Spleen (tissue), 7 donors: ENCODE measurements at regions not wholly inside any gene's neighbourhood (a gene's known extent, or its start where the extent isn't known, plus 50 kb on each side); places are given as distances from the start of the nearest gene placed in this dataset.

Experiments used
- CTCF ChIP-seq, 11 experiments: fragments of 200-600 bp in 7 of 11; fragments of 450-650 bp in 4 of 11; sonication (generic) in 4 of 11; IDR thresholded peaks in 8 of 11; conservative IDR thresholded peaks in 3 of 11; 1 replicate in 7 of 11; 2 replicates in 4 of 11; pipeline versions ENCODE4 v1.4.0 to v1.8.0; 2016 to 2021; ENCODE audit warnings: antibody characterized with exemption in 11 of 11, inconsistent platforms in 4 of 11, mild to moderate bottlenecking in 1 of 11
- POLR2A ChIP-seq, 3 donors: fragments of 450-650 bp; IDR thresholded peaks; one replicate each; pipeline ENCODE4 v1.5.1; 2017; ENCODE audit warnings: antibody characterized with exemption in 3 of 3, mild to moderate bottlenecking in 1 of 3
- POLR2AphosphoS5 ChIP-seq, 3 donors: sonication (generic); formaldehyde crosslinking; IDR thresholded peaks; one replicate each; pipeline ENCODE4 v1.5.1; 2017; ENCODE audit warnings: antibody characterized with exemption in 3 of 3
- donor health status: DM: no; HTN: no; CAD: no; lungs with moderate emphysema.
- donor health status: DM: no; HTN: no; CAD: no.
- donor health status: DM: no; HTN: no; CAD: no.

DNA sequence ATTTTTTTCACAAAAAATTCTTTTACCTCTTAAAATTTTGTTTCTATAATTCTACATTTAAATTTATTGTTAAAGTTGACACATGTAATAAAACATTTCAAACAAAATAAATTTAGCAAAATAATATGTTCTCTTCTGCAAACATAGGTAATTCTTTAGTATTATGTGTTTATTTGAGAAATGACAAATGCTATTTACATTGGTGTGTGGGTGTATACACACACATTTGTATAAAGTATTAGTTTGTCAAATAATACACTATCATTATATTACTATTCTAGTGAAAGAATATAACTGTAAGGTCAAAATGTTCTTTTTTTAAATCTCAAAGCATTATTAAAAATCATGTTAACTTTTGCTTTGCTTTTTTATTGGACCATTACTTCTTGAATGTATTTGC, 1370.6 kb downstream of the SI start:
- no peak for TF ChIP-seq CTCF (IDR thresholded peaks at IDR 0.05 in 8 of 11, conservative IDR thresholded peaks at IDR 0.05 in 3 of 11)
- TF ChIP-seq POLR2A (IDR thresholded peaks at IDR 0.05) = no peak
- TF ChIP-seq POLR2AphosphoS5 (IDR thresholded peaks at IDR 0.05) = no peak
